GM11168 (cell line): ENCODE measurements at regions not wholly inside any gene's neighbourhood (a gene's known extent, or its start where the extent isn't known, plus 50 kb on each side); places are given as distances from the start of the nearest gene placed in this dataset.

Source experiments
- in situ Hi-C: fragments of 300-500 bp; cut with MboI; formaldehyde crosslinking; loops from one replicate; pipeline ENCODE4 v1.12.0; 2022; ENCODE audit warnings: low sequenced_read_pairs; ENCODE audit not compliant: unreplicated experiment

- in situ Hi-C loops = no loop called here
Measured at GRCh38 chr12:13697973-13698372, 283.4 kb downstream of the GRIN2B start.

DNA sequence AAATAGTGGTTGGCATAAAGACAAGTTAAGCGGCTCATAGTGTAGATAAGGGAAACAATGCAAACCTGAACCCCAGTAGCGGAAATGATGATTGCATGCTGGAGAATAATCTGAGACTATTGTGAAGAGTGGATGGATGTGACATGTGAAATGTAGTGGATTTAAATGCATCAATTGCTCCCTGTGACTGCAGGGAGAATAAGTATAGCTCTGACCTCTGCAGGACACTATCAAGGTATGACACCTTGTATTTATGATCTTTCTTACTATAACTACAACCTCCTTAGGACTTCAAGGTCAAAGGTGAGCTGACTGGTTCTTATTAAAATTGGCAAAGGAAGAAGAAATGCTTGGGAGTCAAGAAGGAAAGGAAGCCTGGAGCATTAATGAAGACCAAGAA, 285.6 kb downstream of the GRIN2B start:
- in situ Hi-C loops = no loop called here

GRCh38 chr12:13692332-13692731, 289.1 kb downstream of the GRIN2B start:
- in situ Hi-C loops = no loop called here

GRCh38 chr12:13691598-13691997, 289.8 kb downstream of the GRIN2B start:
- in situ Hi-C loops = no loop called here

- in situ Hi-C loops = no loop called here
Measured at GRCh38 chr12:13687633-13688032, 293.8 kb downstream of the GRIN2B start.

GRCh38 chr12:13686260-13686659, 295.1 kb downstream of the GRIN2B start:
- in situ Hi-C loops = no loop called here

GRCh38 chr12:13680916-13681315, 300.5 kb downstream of the GRIN2B start:
- in situ Hi-C loops = no loop called here

- in situ Hi-C loops = no loop called here
Measured at GRCh38 chr12:13676880-13677279, 304.5 kb downstream of the GRIN2B start.

DNA sequence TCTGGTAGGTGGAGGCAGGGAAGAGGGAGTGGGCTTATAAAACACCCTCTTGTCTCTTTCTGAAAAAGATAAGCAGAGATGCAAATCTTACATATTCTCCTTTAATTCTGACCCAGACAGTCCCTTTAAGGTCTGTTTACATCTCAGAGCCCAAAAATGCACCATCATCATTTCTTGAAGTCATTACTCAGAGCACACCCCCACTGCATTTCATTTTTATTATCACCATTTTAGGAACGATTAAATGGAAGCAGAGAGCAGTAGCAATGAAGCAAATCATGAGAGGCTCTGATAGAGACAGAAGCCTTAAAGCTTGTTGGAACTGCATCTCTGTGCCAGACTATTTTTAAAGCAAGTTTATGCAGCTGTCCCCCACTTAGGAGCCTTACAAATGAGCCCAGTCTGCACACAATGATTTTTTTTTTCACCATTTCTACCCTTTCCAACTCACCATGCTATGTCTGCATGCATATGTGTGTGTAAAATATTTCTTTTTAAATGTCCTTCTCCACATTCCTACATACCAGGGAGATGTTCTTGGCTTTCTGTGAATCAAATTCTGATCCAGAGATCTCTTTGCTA, 311.0 kb downstream of the GRIN2B start:
- in situ Hi-C loops = loop anchor here (25.0 kb wide), 1 partner anchor 308 kb away; no protein-coding TSS in a partner anchor

- in situ Hi-C loops = loop anchor here (25.0 kb wide), 1 partner anchor 307 kb away; no protein-coding TSS in a partner anchor
Measured at GRCh38 chr12:13668880-13669279, 312.5 kb downstream of the GRIN2B start.

DNA sequence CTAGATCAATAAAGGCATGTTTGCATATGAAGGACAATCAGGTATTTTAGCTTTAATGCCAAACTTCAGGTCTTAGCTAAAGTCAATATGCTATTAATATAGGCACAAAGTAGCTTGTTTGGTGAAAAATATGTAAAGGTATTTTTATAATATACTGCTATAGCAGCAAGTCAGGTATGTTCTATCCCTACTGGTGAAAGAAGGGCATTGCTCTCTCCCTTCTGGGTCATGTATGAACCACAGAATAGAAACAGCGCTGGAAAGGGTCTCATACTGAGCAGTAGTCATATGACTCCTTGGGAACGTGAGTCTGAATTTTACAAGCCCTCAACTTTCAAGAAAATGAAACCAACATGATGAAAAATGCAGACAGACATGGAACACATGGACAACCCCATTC, 314.6 kb downstream of the GRIN2B start:
- in situ Hi-C loops = loop anchor here (25.0 kb wide), 1 partner anchor 305 kb away; no protein-coding TSS in a partner anchor

- in situ Hi-C loops = loop anchor here (25.0 kb wide), 1 partner anchor 299 kb away; no protein-coding TSS in a partner anchor
Measured at GRCh38 chr12:13661005-13661887, 320.2 kb downstream of the GRIN2B start.

DNA sequence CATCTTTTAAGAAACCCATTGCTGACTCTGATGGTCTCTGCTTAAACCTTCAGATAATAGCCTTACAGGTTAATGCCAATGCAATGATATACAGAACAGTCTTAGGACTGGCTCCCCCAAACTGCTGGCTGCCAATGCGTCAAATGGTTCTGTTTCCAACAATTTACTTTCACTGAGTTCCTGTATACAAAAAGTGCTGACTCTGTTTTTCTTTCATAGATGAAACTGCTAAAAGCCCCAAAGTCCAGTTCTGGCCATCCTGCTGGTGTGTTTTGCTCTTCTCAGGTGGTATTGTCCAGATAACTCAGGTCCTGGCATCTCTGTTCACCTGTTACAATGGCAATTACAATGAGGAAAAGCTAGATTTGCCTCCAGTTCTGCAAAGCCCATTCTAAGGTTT, 326.9 kb downstream of the GRIN2B start:
- in situ Hi-C loops = loop anchor here (25.0 kb wide), 1 partner anchor 292 kb away; no protein-coding TSS in a partner anchor

- in situ Hi-C loops = loop anchor here (25.0 kb wide), 1 partner anchor 290 kb away; no protein-coding TSS in a partner anchor
Measured at GRCh38 chr12:13652105-13652504, 329.3 kb downstream of the GRIN2B start.

DNA sequence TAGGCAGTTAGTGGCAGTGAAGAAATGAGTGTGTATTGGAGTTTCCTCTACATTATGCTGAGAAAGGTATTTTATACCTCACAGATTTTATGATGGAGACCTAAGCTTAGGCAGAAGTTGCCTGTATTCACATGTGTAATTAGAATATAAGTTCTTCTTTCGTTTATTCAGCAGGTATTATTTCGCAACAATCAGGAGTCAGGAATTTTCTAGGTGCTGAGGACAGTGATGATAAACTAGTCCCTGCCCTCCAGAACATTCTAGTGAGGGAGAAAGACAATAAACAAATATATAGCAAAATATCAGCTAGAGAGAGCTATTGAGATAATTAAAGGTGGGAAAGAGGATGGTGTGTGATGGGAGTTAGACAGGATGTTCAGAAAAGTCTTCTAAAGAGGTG, 345.7 kb downstream of the GRIN2B start:
- in situ Hi-C loops = no loop called here

DNA sequence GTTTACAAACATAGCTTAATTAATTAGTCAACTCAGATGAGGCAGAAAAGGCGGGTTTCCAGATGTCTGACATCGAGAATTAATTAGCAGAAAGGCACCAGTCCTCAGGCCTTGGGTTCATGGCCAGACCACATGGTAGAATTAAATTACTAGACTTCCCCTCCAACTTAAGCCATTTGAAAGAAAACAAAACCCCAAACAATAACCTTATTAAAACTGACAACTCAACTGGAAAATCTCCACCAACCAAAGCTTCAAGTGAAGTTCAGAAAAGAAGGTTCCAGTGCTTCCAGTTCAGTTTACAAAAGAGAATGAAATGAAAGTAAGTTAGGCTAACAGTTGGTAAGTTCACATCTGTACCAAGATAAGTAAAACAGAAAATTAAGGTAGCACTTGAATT, 349.5 kb downstream of the GRIN2B start:
- in situ Hi-C loops = no loop called here

DNA sequence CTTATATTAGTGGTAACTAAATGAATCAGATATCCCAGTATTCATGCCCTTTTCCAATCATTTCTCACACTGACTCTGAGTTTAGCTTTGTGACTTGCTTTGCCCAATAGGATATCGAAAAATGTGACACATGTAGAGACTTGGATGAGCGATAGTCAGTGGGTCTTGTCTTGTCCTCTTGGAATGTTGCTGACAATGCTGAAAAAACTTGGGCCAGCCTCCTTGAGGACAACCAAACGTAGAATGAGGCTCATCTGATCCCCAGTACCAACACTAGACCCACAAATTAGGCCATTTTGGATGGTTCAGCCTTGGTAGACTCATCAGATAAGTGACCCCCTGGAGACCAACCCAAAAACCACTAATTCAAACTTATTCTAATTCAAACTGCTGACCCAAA, 351.0 kb downstream of the GRIN2B start:
- in situ Hi-C loops = no loop called here

DNA sequence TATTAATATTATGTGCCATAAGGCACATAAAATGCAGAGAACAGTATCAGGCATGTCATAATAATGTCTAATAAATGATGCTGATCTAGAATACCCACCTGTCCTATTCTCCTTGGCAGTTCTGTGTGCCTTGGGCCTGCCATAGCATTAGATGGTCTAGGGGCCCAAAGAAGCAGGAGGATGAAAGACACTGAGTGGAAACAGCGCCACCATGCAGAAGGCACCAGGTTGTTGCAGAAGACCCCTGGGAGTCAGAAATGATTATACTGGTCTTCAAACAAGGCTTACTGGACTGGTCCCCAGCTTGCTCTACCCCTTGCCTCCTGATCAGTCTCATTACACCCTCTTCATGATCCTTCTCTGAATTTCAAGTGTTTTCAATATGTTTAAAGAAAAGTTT, 353.3 kb downstream of the GRIN2B start:
- in situ Hi-C loops = no loop called here

GRCh38 chr12:13627536-13627935, 353.9 kb downstream of the GRIN2B start:
- in situ Hi-C loops = no loop called here

- in situ Hi-C loops = no loop called here
Measured at GRCh38 chr12:13613297-13613696, 368.1 kb downstream of the GRIN2B start.

DNA sequence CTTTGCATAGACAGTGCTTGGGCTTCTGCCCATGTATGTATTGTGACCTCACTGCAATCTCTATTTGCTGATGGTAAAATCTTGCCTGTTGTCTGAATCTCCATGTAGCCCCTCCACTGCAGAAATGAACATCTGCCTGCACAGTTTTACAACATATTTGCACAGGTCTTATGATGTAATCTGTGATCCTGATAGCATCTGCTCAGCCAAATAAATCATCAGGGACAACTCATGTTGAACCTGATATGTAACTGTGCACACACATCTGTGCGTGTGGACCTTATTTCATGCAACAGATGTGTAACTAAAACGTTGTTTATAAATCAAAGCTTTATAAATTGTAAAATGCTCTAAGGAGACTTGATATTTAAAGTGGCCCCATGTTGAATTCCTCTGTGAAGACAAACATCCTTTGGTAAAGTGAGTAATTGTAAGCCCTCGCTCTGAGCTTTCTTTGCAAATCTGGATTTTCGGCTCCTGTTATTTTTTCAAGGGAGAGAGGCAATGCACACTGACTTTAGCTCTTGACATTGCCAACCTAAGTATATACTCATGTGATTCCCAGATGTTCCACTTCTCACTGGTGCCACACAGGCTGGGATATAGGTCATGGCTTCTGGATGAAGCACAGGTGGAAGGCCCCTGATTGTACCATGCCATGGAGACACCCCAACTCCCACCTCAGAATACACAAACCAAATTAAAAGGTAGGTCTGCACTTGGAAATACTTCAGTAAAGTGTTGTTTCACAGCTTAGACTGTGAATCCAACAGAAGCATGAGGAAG, 371.3 kb downstream of the GRIN2B start:
- in situ Hi-C loops = no loop called here
